PC-3 (cell line): ENCODE measurements at regions not wholly inside any gene's neighbourhood (a gene's known extent, or its start where the extent isn't known, plus 50 kb on each side); places are given as distances from the start of the nearest gene placed in this dataset.
A peak's percentile ranks its signal among the peaks of the same experiment; 100 is the strongest.
"Not testable (repeated sequence)": the region's sequence is repeated elsewhere in the genome, so short reads cannot be mapped to it uniquely, and the experiment has no call there.

ENCODE experiments used
- ATAC-seq: fragments of 200-7000 bp; cut with Tn5 transposase; 2 replicates; pipeline ENCODE4 v1.9.1; 2020; ENCODE audit warnings: mild to moderate bottlenecking, moderate library complexity
- BruUV-seq: library from RNA; stranded (reverse); fragments of 400-500 nt; replicated peaks from 2 replicates; lab custom pipeline; 2021; lab: Mats Ljungman, UMichigan
- CTCF ChIA-PET: fragments of 300-600 bp; sonication (Branson Sonifier 250); formaldehyde crosslinking; loops from one replicate; lab custom pipeline; 2022; ENCODE audit warnings: antibody characterized with exemption; lab: Charles Lee
- POLR2A ChIA-PET: fragments of 300-600 bp; sonication (Branson Sonifier 250); formaldehyde crosslinking; loops from one replicate; lab custom pipeline; 2022; ENCODE audit warnings: antibody characterized with exemption; ENCODE audit not compliant: unreplicated experiment; lab: Charles Lee
- DNase-seq: peaks from one replicate; pipeline ENCODE4 v3.0.0-alpha.2; 2015
- H2AFZ ChIP-seq: fragments of 300-600 bp; sonication (generic); 2 replicates; pipeline ENCODE4 v1.6.0; 2016; ENCODE audit warnings: antibody characterized with exemption, low read length
- H3F3A ChIP-seq: fragments of 300-600 bp; sonication (generic); one replicate; pipeline ENCODE4 v1.6.0; 2017; ENCODE audit warnings: antibody characterized with exemption, low read length, control low read depth, mild to moderate bottlenecking; ENCODE audit not compliant: unreplicated experiment
- H3K27ac ChIP-seq: fragments of 300-600 bp; sonication (generic); 2 replicates; pipeline ENCODE4 v1.5.1; 2016; ENCODE audit warnings: mild to moderate bottlenecking, low read length
- H3K27me3 ChIP-seq: fragments of 300-600 bp; sonication (generic); 2 replicates; pipeline ENCODE4 v1.6.1; 2016; ENCODE audit warnings: low read length, mixed read lengths
- H3K36me3 ChIP-seq: fragments of 300-600 bp; sonication (generic); 2 replicates; pipeline ENCODE4 v1.6.1; 2016; ENCODE audit warnings: low read depth, mixed run types, low read length, mixed read lengths
- H3K4me1 ChIP-seq: fragments of 300-600 bp; sonication (generic); 2 replicates; pipeline ENCODE4 v1.5.1; 2016; ENCODE audit warnings: low read length; ENCODE audit not compliant: insufficient read depth
- H3K4me2 ChIP-seq: fragments of 300-600 bp; sonication (generic); 2 replicates; pipeline ENCODE4 v1.6.0; 2016; ENCODE audit warnings: low read length
- H3K4me3 ChIP-seq: fragments of 300-600 bp; sonication (generic); 2 replicates; pipeline ENCODE4 v1.5.1; 2016; ENCODE audit warnings: mild to moderate bottlenecking, low read length, mixed read lengths
- H3K79me2 ChIP-seq: fragments of 300-600 bp; sonication (generic); 2 replicates; pipeline ENCODE4 v1.6.1; 2017; ENCODE audit warnings: low read length, mixed read lengths
- H3K9ac ChIP-seq: fragments of 300-600 bp; sonication (generic); 2 replicates; pipeline ENCODE4 v1.6.0; 2016; ENCODE audit warnings: mild to moderate bottlenecking, low read length
- H3K9me2 ChIP-seq: fragments of 300-600 bp; sonication (generic); replicated peaks from 2 replicates; pipeline ENCODE4 v1.6.1; 2016; ENCODE audit warnings: mixed run types, low read length, mixed read lengths
- H3K9me3 ChIP-seq: fragments of 300-600 bp; sonication (generic); 2 replicates; pipeline ENCODE4 v1.6.1; 2016; ENCODE audit warnings: low read length, mixed read lengths
- H4K20me1 ChIP-seq: fragments of 300-600 bp; sonication (generic); 2 replicates; pipeline ENCODE4 v1.6.1; 2016; ENCODE audit warnings: low read length, mixed read lengths
- intact Hi-C: fragments of 100-400 bp; cut with micrococcal nuclease; formaldehyde crosslinking; loops from 2 replicates; pipeline ENCODE4 v1.9.0; 2023

DNA sequence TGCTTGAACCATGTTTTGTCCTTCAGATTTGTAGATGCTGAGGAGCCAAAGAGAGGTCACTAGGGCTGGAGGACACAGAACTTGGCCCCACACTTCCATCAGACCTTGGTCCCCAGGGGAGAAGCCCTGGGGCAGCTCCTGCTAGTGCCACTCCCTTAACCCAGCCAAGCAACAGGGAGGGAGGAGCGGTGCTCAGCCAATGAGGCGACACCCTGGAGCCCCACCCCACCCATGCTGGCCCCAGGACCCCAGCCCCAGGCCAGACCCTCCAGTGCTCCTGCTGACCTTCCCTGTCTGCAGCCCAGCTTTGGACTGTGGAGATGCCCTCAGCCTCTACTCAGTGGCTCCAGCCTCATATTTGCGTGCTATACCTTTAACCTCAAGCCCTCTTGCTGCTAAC lies 942.4 kb downstream of the SPATA31A6 start:
- H3K9me3 ChIP-seq: not testable (repeated sequence)

DNA sequence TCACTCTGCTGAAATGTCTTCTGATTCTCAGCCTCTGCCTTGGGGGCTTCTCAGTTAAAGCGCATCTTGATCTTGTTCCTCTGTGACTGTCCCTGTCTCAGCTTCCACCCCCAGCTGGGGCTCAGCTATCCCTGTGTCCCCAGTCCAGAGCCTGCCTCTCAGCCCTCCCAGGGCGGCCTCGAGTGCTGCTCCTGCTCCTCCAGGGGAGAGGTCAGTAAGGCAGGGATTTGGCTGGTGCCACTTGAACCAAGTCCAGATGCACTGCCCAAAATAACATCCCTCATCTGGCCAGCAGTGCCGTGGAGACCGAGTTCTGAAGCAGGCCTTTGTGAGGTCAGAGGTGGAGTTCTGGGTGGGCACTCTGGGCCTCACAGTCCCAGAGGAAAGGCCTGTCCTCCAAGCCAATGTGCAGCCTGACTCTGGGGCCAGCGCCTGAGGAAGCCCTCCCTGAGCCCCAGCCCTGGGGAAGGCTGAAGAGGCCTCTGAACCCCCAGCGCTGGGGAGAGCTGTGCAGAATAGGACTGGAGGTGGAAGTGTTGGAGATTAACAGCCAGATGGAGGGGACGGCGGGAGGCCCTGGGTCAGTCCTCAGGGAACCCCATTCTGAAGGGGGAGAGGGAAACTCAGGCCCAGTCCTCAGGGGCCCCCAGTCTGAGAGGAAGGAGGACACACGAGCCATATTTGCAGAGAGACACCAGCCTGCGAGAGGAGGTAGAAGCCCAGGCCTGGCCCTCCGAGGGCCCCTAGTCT lies 943.7 kb downstream of the SPATA31A6 start:
- H3K27ac ChIP-seq, POLR2A ChIA-PET, H3K27me3 ChIP-seq, H3K9me3 ChIP-seq, ATAC-seq, H3K79me2 ChIP-seq, H2AFZ ChIP-seq, H3K9ac ChIP-seq, H3K4me1 ChIP-seq, H3K4me2 ChIP-seq, CTCF ChIA-PET, BruUV-seq, intact Hi-C loops, H3K4me3 ChIP-seq, H3F3A ChIP-seq, H4K20me1 ChIP-seq, DNase-seq, H3K36me3 ChIP-seq, H3K9me2 ChIP-seq: not testable (repeated sequence)

More for the DNA sequence above, 942.4 kb downstream of the SPATA31A6 start:
- H3K4me3 ChIP-seq, H3K4me2 ChIP-seq, intact Hi-C loops, ATAC-seq, H3K27me3 ChIP-seq, H3K9ac ChIP-seq, H3K79me2 ChIP-seq, H3K9me2 ChIP-seq, H3K36me3 ChIP-seq, DNase-seq, CTCF ChIA-PET, H2AFZ ChIP-seq, H3F3A ChIP-seq, H3K27ac ChIP-seq, H3K4me1 ChIP-seq, H4K20me1 ChIP-seq, POLR2A ChIA-PET, BruUV-seq: not testable (repeated sequence)

GRCh38 chr9:43127949-43128348 lies 944.5 kb downstream of the SPATA31A6 start:
- H3K36me3 ChIP-seq, ATAC-seq, CTCF ChIA-PET, H3K9me3 ChIP-seq, DNase-seq, H3F3A ChIP-seq, H3K4me1 ChIP-seq, H3K9ac ChIP-seq, H3K79me2 ChIP-seq, intact Hi-C loops, H4K20me1 ChIP-seq, H3K4me2 ChIP-seq, BruUV-seq, POLR2A ChIA-PET, H3K27ac ChIP-seq, H3K4me3 ChIP-seq, H3K27me3 ChIP-seq, H3K9me2 ChIP-seq, H2AFZ ChIP-seq: not testable (repeated sequence)

GRCh38 chr9:43130744-43131171 lies 947.3 kb downstream of the SPATA31A6 start:
- H3F3A ChIP-seq, H3K79me2 ChIP-seq, H3K9me3 ChIP-seq, H3K4me2 ChIP-seq, H2AFZ ChIP-seq, BruUV-seq, CTCF ChIA-PET, H3K36me3 ChIP-seq, POLR2A ChIA-PET, H3K27me3 ChIP-seq, H3K4me3 ChIP-seq, ATAC-seq, H3K9ac ChIP-seq, intact Hi-C loops, H3K4me1 ChIP-seq, H4K20me1 ChIP-seq, H3K9me2 ChIP-seq: not testable (repeated sequence)
- peak; percentile 20 for DNase-seq
- H3K27ac ChIP-seq: peak overlapping the region; percentile 44; the same call in 1 of the 2 replicates

GRCh38 chr9:43135440-43135839 lies 952.0 kb downstream of the SPATA31A6 start:
- H3K4me1 ChIP-seq, H3K27ac ChIP-seq, BruUV-seq, H3K4me3 ChIP-seq, H3K36me3 ChIP-seq, CTCF ChIA-PET, H3F3A ChIP-seq, intact Hi-C loops, H3K9me2 ChIP-seq, H3K9me3 ChIP-seq, H3K9ac ChIP-seq, H2AFZ ChIP-seq, H3K79me2 ChIP-seq, H4K20me1 ChIP-seq, H3K4me2 ChIP-seq, POLR2A ChIA-PET, H3K27me3 ChIP-seq, ATAC-seq: not testable (repeated sequence)
- peak; percentile 6 for DNase-seq

DNA sequence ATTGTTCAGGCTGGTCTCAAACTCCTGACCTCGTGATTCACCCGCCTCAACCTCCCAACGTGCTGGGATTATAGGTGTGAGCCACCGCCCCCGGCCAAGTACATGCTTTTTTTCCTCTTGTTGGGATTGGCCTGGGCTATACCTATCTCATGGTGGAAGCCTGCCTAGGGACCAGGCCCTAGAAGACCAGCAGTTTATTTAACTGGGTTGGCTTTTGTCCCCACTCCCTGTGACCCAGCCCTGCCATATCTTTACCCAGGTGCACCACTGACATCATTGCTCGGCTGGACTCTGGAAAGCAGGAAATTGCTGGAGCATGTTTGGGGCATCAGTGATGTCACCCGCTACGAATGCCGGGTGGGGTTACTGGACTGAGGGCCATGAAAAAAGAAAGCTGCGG lies 955.5 kb downstream of the SPATA31A6 start:
- CTCF ChIA-PET, H3K4me2 ChIP-seq, H3K9me3 ChIP-seq, H3K4me1 ChIP-seq, H4K20me1 ChIP-seq, H3K9me2 ChIP-seq, H3K4me3 ChIP-seq, H3K9ac ChIP-seq, H3F3A ChIP-seq, intact Hi-C loops, H3K79me2 ChIP-seq, POLR2A ChIA-PET, H3K36me3 ChIP-seq, H2AFZ ChIP-seq, H3K27me3 ChIP-seq, BruUV-seq, ATAC-seq: not testable (repeated sequence)
- peak; percentile 1 for DNase-seq
- H3K27ac ChIP-seq: peak overlapping the region; percentile 45

DNA sequence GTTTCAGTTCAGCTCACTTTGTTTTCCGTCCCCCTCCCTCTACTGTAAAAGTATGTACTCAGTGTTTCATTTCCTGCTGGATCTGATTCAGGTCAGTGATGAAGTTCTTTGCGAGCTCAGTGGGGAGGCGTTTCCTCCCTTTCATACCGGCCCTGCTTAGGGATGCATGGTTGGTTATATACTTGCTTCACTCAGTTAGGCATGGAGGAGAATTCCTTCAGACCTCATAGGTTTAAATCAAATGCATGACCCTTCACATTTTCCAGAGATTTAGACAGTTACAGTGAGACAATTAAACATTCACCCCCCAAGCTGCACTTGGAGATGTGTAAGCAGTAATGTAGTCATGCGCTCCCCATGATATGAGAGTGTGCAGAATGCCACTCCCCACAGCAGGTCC lies 955.9 kb downstream of the SPATA31A6 start:
- H3K79me2 ChIP-seq, H3F3A ChIP-seq, CTCF ChIA-PET, POLR2A ChIA-PET, H3K9me3 ChIP-seq, H3K9ac ChIP-seq, H3K4me2 ChIP-seq, H3K9me2 ChIP-seq, intact Hi-C loops, H4K20me1 ChIP-seq, H3K36me3 ChIP-seq, H3K27me3 ChIP-seq, H3K4me1 ChIP-seq, DNase-seq, H2AFZ ChIP-seq, ATAC-seq, H3K4me3 ChIP-seq: not testable (repeated sequence)
- peak overlapping the region; percentile 65 for H3K27ac ChIP-seq
- BruUV-seq: TSS peak; percentile 82
